ENCODE measurements at regions not wholly inside any gene's neighbourhood (a gene's known extent, or its start where the extent isn't known, plus 50 kb on each side); places are given as distances from the start of the nearest gene placed in this dataset.

DNA sequence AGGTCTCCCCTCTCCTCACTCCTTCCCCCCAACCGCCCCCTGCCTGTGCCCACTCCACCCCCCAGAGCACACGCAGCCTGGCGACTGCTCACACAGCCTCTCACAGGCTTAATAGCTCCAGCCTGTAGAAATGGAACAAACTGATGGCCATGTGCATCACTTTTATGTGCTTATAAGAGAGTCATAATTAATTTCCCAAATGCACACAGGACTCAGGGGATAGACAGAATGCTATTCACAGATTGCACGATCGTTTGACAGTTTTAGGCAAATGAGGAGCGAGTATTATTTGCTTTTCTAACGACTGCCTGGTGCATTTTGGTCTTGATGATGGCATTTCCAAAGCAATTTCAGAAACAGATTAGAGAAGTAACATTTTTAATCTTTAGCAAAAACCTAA, 97.7 kb upstream of the VSTM2B start:
- no peak for DNase-seq
- no peak overlapping the region for H3K27ac ChIP-seq
- in situ Hi-C loops (cut with MboI; ENCODE audit: low sequenced_read_pairs in 4 of 4) (no loop called here), intact Hi-C loops (cut with DNase I; ENCODE audit: low total_unique reads) (no loop called here)
- no peak for TF ChIP-seq POLR2A (IDR thresholded peaks at IDR 0.05)
- TF ChIP-seq, protein P1, sequence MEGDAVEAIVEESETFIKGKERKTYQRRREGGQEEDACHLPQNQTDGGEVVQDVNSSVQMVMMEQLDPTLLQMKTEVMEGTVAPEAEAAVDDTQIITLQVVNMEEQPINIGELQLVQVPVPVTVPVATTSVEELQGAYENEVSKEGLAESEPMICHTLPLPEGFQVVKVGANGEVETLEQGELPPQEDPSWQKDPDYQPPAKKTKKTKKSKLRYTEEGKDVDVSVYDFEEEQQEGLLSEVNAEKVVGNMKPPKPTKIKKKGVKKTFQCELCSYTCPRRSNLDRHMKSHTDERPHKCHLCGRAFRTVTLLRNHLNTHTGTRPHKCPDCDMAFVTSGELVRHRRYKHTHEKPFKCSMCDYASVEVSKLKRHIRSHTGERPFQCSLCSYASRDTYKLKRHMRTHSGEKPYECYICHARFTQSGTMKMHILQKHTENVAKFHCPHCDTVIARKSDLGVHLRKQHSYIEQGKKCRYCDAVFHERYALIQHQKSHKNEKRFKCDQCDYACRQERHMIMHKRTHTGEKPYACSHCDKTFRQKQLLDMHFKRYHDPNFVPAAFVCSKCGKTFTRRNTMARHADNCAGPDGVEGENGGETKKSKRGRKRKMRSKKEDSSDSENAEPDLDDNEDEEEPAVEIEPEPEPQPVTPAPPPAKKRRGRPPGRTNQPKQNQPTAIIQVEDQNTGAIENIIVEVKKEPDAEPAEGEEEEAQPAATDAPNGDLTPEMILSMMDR (IDR thresholded peaks at IDR 0.05 in 4 of 5, conservative IDR thresholded peaks at IDR 0.05 in 1 of 5), result no peak
- no peaks in the 10 kb centered on the region for H3K4me1 ChIP-seq
- H3K4me3 ChIP-seq, result no peak overlapping the region
- ATAC-seq, result no peak
- no peaks in the 10 kb centered on the region for H3K36me3 ChIP-seq
- no peaks in the 10 kb centered on the region for H3K27me3 ChIP-seq
- H3K9me3 ChIP-seq, result no peaks in the 10 kb centered on the region

DNA sequence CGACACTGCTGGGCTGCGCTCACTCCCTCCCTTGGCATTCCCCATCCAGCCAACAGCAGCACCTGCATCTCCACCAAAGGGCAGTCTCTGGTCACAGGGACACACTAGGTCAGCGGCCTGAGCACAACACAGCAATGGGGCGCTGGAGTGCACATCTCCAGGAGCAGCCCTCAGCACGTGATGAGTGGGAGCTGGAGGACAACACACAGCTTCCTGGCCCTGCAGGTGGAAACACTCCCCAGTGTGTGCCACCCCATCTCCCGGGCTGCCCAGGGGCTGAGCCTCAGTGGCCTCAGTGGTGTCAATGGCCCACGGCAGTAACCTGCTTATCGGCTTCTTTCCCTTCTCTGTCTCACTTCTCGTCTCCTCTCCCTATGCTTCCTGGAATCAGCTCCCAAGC, 96.8 kb upstream of the VSTM2B start:
- no peaks in the 10 kb centered on the region for H3K27me3 ChIP-seq
- H3K4me3 ChIP-seq, result no peak overlapping the region
- no peak for ATAC-seq
- in situ Hi-C loops (cut with MboI; ENCODE audit: low sequenced_read_pairs in 4 of 4) (no loop called here), intact Hi-C loops (cut with DNase I; ENCODE audit: low total_unique reads) (no loop called here)
- no peak overlapping the region for H3K27ac ChIP-seq
- H3K36me3 ChIP-seq, result no peaks in the 10 kb centered on the region
- no peak for DNase-seq
- H3K4me1 ChIP-seq, result no peaks in the 10 kb centered on the region
- H3K9me3 ChIP-seq, result no peaks in the 10 kb centered on the region
- no peak for TF ChIP-seq POLR2A (IDR thresholded peaks at IDR 0.05)
- TF ChIP-seq, protein P1 (IDR thresholded peaks at IDR 0.05 in 4 of 5, conservative IDR thresholded peaks at IDR 0.05 in 1 of 5), result no peak

DNA sequence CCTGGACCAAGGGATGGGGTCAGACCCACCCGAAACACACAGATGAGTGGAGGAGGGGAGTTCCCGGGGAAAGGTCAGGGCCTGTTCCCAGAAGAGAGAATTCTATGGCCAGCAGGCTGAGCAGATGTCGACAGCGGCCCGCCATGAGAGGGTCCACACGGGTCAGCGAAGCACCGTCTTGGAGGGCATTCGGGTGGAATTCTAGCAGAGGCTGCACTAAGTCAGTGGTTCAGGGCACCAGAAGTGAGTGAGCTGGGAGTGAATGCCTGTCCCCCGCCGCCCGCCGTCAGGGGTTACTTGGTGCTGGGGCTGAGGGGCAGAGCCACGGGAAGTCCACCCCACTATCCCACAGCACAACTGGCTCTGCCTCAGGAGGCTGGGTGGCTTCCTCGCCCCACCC, 96.2 kb upstream of the VSTM2B start:
- H3K4me3 ChIP-seq, result no peak overlapping the region
- TF ChIP-seq, protein P1 (IDR thresholded peaks at IDR 0.05 in 4 of 5, conservative IDR thresholded peaks at IDR 0.05 in 1 of 5), result no peak
- TF ChIP-seq POLR2A (IDR thresholded peaks at IDR 0.05), result no peak
- no peak for DNase-seq
- H3K27ac ChIP-seq, result no peak overlapping the region
- in situ Hi-C loops (cut with MboI; ENCODE audit: low sequenced_read_pairs in 4 of 4) (no loop called here), intact Hi-C loops (cut with DNase I; ENCODE audit: low total_unique reads) (no loop called here)
- no peak for ATAC-seq
- H3K27me3 ChIP-seq, result no peaks in the 10 kb centered on the region
- no peaks in the 10 kb centered on the region for H3K4me1 ChIP-seq
- no peaks in the 10 kb centered on the region for H3K36me3 ChIP-seq
- no peaks in the 10 kb centered on the region for H3K9me3 ChIP-seq

DNA sequence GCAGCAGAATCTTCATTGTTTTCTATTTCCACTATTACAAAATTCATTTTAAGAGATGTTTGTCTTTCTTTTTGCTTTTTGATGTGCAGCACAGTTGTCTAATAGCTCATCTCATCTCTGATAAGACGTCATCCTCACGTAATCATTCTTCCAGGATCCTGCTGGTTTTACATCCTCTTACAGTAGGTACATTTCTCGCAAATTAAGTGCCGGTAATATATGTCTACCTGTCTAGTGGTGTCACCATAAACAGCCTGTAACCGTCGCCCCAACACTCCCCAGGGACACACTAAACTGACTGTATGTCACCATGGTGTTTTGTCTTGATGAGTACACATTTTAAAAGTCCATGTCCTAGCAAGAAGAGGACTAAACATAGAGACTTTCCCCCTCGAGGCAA, 94.5 kb upstream of the VSTM2B start:
- H3K36me3 ChIP-seq, result no peaks in the 10 kb centered on the region
- H3K27me3 ChIP-seq, result no peaks in the 10 kb centered on the region
- H3K4me3 ChIP-seq, result no peak overlapping the region
- no peak overlapping the region for H3K27ac ChIP-seq
- intact Hi-C loops (cut with DNase I; ENCODE audit: low total_unique reads), result no loop called here
- ATAC-seq (no peak), DNase-seq (no peak)
- no peaks in the 10 kb centered on the region for H3K9me3 ChIP-seq
- no peak for TF ChIP-seq POLR2A (IDR thresholded peaks at IDR 0.05)
- TF ChIP-seq, protein P1 (IDR thresholded peaks at IDR 0.05 in 4 of 5, conservative IDR thresholded peaks at IDR 0.05 in 1 of 5), result no peak
- in situ Hi-C loops (cut with MboI; ENCODE audit: low sequenced_read_pairs in 4 of 4), result no loop called here
- no peaks in the 10 kb centered on the region for H3K4me1 ChIP-seq

DNA sequence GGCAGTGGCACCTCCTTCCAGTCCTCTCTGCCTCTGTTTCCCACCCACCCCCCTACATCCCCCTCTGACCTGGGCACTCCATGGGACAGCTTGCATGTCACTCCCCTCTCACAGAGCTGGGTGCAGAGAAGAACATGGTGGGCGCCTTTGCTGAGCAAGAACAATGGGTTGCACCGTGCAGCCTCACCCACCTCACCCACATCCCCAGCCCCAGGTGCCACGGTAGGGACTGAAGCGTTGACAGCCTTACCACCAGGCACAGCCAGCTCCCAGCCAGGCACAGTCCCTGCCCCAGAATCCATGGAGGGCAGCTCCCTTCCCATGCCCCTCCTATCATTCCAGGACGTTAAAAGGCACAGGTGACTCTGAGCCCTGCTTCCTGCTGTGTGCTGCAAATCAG, 93.1 kb upstream of the VSTM2B start:
- no peak overlapping the region for H3K4me3 ChIP-seq
- intact Hi-C loops (cut with DNase I; ENCODE audit: low total_unique reads) (no loop called here), in situ Hi-C loops (cut with MboI; ENCODE audit: low sequenced_read_pairs in 4 of 4) (no loop called here)
- no peaks in the 10 kb centered on the region for H3K9me3 ChIP-seq
- no peak overlapping the region for H3K27ac ChIP-seq
- H3K27me3 ChIP-seq, result no peaks in the 10 kb centered on the region
- H3K4me1 ChIP-seq, result no peaks in the 10 kb centered on the region
- no peaks in the 10 kb centered on the region for H3K36me3 ChIP-seq
- DNase-seq (no peak), ATAC-seq (no peak)
- no peak for TF ChIP-seq POLR2A (IDR thresholded peaks at IDR 0.05)
- TF ChIP-seq, protein P1 (IDR thresholded peaks at IDR 0.05 in 4 of 5, conservative IDR thresholded peaks at IDR 0.05 in 1 of 5), result no peak

Data from gastrocnemius medialis (tissue), 4 donors.